Trophoblast cell (in vitro differentiated cells and primary cell): ENCODE measurements at regions not wholly inside any gene's neighbourhood (a gene's known extent, or its start where the extent isn't known, plus 50 kb on each side); places are given as distances from the start of the nearest gene placed in this dataset.

Source experiments
- DNase-seq, 2 donors: peaks; one replicate each; pipeline ENCODE4 v3.0.0-alpha.2; 2016
- H2AFZ ChIP-seq: 2 replicates; pipeline ENCODE4 v1.6.1; 2013; ENCODE audit warnings: low read length, moderate library complexity, mild to moderate bottlenecking; ENCODE audit not compliant: insufficient read depth, poor library complexity
- H2AK5ac ChIP-seq: 2 replicates; pipeline ENCODE4 v1.6.1; 2013; ENCODE audit warnings: mild to moderate bottlenecking, low read length
- H2BK120ac ChIP-seq: 2 replicates; pipeline ENCODE4 v1.6.1; 2013; ENCODE audit warnings: low read length, mild to moderate bottlenecking, moderate library complexity; ENCODE audit not compliant: insufficient read depth, poor library complexity
- H2BK12ac ChIP-seq: 2 replicates; pipeline ENCODE4 v1.6.1; 2013; ENCODE audit warnings: mild to moderate bottlenecking, low read length, moderate library complexity
- H2BK5ac ChIP-seq: 2 replicates; pipeline ENCODE4 v1.6.1; 2013; ENCODE audit warnings: low read length, low read depth, moderate library complexity, mild to moderate bottlenecking; ENCODE audit not compliant: poor library complexity
- H3K14ac ChIP-seq: 2 replicates; pipeline ENCODE4 v1.6.1; 2013; ENCODE audit warnings: mild to moderate bottlenecking, low read length
- H3K18ac ChIP-seq: 2 replicates; pipeline ENCODE4 v1.6.1; 2013; ENCODE audit warnings: mild to moderate bottlenecking, low read length
- H3K23ac ChIP-seq: 2 replicates; pipeline ENCODE4 v1.6.1; 2013; ENCODE audit warnings: low read length
- H3K27ac ChIP-seq: 2 replicates; pipeline ENCODE4 v1.5.1; 2013; ENCODE audit warnings: low read depth, mild to moderate bottlenecking, inconsistent platforms, low read length, moderate library complexity
- H3K27me3 ChIP-seq: 2 replicates; pipeline ENCODE4 v1.6.1; 2013; ENCODE audit warnings: inconsistent platforms, mild to moderate bottlenecking, low read length, moderate library complexity; ENCODE audit not compliant: insufficient read depth
- H3K36me3 ChIP-seq, 2 experiments: 1 replicate in 1 of 2; 2 replicates in 1 of 2; pipeline ENCODE4 v1.6.1; 2013; ENCODE audit warnings: low read length in 2 of 2, mild to moderate bottlenecking in 2 of 2, moderate library complexity in 1 of 2; ENCODE audit not compliant: insufficient read depth in 2 of 2, control insufficient read depth in 1 of 2
- H3K4ac ChIP-seq: 2 replicates; pipeline ENCODE4 v1.6.1; 2013; ENCODE audit warnings: low read depth, mild to moderate bottlenecking, low read length, moderate library complexity
- H3K4me1 ChIP-seq, 2 experiments: 1 replicate in 1 of 2; 2 replicates in 1 of 2; pipeline ENCODE4 v1.6.1; 2013; ENCODE audit warnings: low read length in 2 of 2, mild to moderate bottlenecking in 2 of 2, moderate library complexity in 1 of 2; ENCODE audit not compliant: insufficient read depth in 2 of 2, control insufficient read depth in 1 of 2
- H3K4me2 ChIP-seq: 2 replicates; pipeline ENCODE4 v1.6.1; 2013; ENCODE audit warnings: inconsistent platforms, mild to moderate bottlenecking, low read length, moderate library complexity
- H3K4me3 ChIP-seq: 2 replicates; pipeline ENCODE4 v1.5.1; 2013; ENCODE audit warnings: mild to moderate bottlenecking, low read depth, low read length, inconsistent platforms
- H3K79me1 ChIP-seq: one replicate; pipeline ENCODE4 v1.6.1; 2013; ENCODE audit warnings: low read length
- H3K79me2 ChIP-seq: 2 replicates; pipeline ENCODE4 v1.6.1; 2013; ENCODE audit warnings: low read length, mild to moderate bottlenecking; ENCODE audit not compliant: control insufficient read depth, insufficient read depth, poor library complexity
- H3K9ac ChIP-seq: 2 replicates; pipeline ENCODE4 v1.6.1; 2013; ENCODE audit warnings: mild to moderate bottlenecking, low read length
- H3K9me3 ChIP-seq: 2 replicates; pipeline ENCODE4 v1.6.1; 2013; ENCODE audit warnings: low read depth, mild to moderate bottlenecking, control low read depth, inconsistent platforms, low read length; ENCODE audit not compliant: insufficient read depth
- H4K12ac ChIP-seq: 2 replicates; pipeline ENCODE4 v1.6.1; 2013; ENCODE audit warnings: low read depth, mild to moderate bottlenecking, low read length, moderate library complexity
- H4K8ac ChIP-seq: 2 replicates; pipeline ENCODE4 v1.6.1; 2013; ENCODE audit warnings: low read depth, mild to moderate bottlenecking, low read length, moderate library complexity
- H4K91ac ChIP-seq: one replicate; pipeline ENCODE4 v1.6.1; 2013; ENCODE audit warnings: low read depth, mild to moderate bottlenecking, low read length, moderate library complexity
- WGBS: extraction: QIAGEN DNeasy Blood & Tissue Kit; methylation state at CpG from one replicate; pipeline ENCODE4 v1.1.7; 2013; ENCODE audit warnings: missing lambda C conversion rate; ENCODE audit not compliant: insufficient read length, insufficient coverage; ENCODE audit errors: extremely low coverage; 5-methylcytosine and 5-hydroxymethylcytosine counted together

DNA sequence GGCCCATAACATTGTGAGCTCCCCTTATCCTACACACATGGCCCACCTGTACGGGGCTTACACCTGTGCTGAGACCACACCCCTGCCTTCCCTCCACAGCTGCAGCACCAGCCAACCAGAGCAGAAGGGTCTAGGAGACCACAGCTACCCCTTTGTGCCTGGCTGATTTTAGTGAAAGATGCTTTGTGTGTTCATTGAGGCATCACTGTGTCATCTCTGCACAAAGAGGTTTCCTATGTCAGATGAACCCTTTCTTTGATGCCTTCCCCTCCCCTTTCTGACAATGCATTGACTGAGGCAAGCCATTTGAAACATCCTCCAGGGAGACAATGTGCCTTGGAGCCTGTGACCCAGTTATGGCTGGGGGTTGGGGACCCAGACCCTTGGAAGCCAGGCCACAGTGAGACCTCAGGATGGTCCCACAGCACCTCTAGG, 54.9 kb upstream of the SLC7A14 start:
- Histone ChIP-seq H2AK5ac (no peak overlapping the region), H3K23ac (no peak overlapping the region), H2BK12ac (no peak overlapping the region), H3K9ac (no peak overlapping the region), H3K4me3 (no peak overlapping the region), H4K91ac (no peak overlapping the region), H2AFZ (no peak overlapping the region), H3K9me3 (no peaks in the 10 kb centered on the region), H3K4me1 (no peaks in the 10 kb centered on the region), H4K12ac (no peak overlapping the region), H3K18ac (no peak overlapping the region), H3K27ac (no peak overlapping the region), H3K36me3 (no peaks in the 10 kb centered on the region), H3K79me2 (no peaks in the 10 kb centered on the region), H3K14ac (no peak overlapping the region), H2BK120ac (no peak overlapping the region), H3K4me2 (no peak overlapping the region), H3K27me3 (no peaks in the 10 kb centered on the region), H2BK5ac (no peak overlapping the region), H3K4ac (no peak overlapping the region), H3K79me1 (no peaks in the 10 kb centered on the region), H4K8ac (no peak overlapping the region)
- WGBS: no CpG with 5 or more reads among the region's 1 CpG
- no peak for DNase-seq

- no peaks in the 10 kb centered on the region for H3K36me3 ChIP-seq
- no peak overlapping the region for H2AFZ ChIP-seq
- H3K4ac ChIP-seq: no peak overlapping the region
- H3K23ac ChIP-seq: no peak overlapping the region
- H3K4me2 ChIP-seq: no peak overlapping the region
- no peak overlapping the region for H4K8ac ChIP-seq
- no peak overlapping the region for H2BK120ac ChIP-seq
- no peak overlapping the region for H4K91ac ChIP-seq
- no peak for DNase-seq
- H3K4me1 ChIP-seq: no peaks in the 10 kb centered on the region
- no peak overlapping the region for H2BK12ac ChIP-seq
- H3K27me3 ChIP-seq: no peaks in the 10 kb centered on the region
- no peaks in the 10 kb centered on the region for H3K79me2 ChIP-seq
- no peak overlapping the region for H4K12ac ChIP-seq
- H2AK5ac ChIP-seq: no peak overlapping the region
- H3K14ac ChIP-seq: no peak overlapping the region
- H2BK5ac ChIP-seq: no peak overlapping the region
- H3K18ac ChIP-seq: no peak overlapping the region
- no peak overlapping the region for H3K27ac ChIP-seq
- H3K79me1 ChIP-seq: no peaks in the 10 kb centered on the region
- no peak overlapping the region for H3K9ac ChIP-seq
- WGBS: no CpG with 5 or more reads among the region's 4 CpGs
- H3K4me3 ChIP-seq: no peak overlapping the region
- no peaks in the 10 kb centered on the region for H3K9me3 ChIP-seq
Observed at GRCh38 chr3:170638988-170639387, 53.1 kb upstream of the SLC7A14 start.

GRCh38 chr3:170637306-170637705, 51.4 kb upstream of the SLC7A14 start:
- Histone ChIP-seq H3K27me3 (no peaks in the 10 kb centered on the region), H2BK12ac (no peak overlapping the region), H3K9ac (no peak overlapping the region), H3K14ac (no peak overlapping the region), H3K18ac (no peak overlapping the region), H4K12ac (no peak overlapping the region), H4K91ac (no peak overlapping the region), H2BK5ac (no peak overlapping the region), H3K79me2 (no peaks in the 10 kb centered on the region), H2AFZ (no peak overlapping the region), H3K4ac (no peak overlapping the region), H3K36me3 (no peaks in the 10 kb centered on the region), H3K9me3 (no peaks in the 10 kb centered on the region), H3K79me1 (no peaks in the 10 kb centered on the region), H3K4me1 (no peaks in the 10 kb centered on the region), H2AK5ac (no peak overlapping the region), H3K4me3 (no peak overlapping the region), H3K4me2 (no peak overlapping the region), H2BK120ac (no peak overlapping the region), H4K8ac (no peak overlapping the region), H3K27ac (no peak overlapping the region), H3K23ac (no peak overlapping the region)
- DNase-seq: no peak
- no CpG with 5 or more reads among the region's 3 CpGs for WGBS

DNA sequence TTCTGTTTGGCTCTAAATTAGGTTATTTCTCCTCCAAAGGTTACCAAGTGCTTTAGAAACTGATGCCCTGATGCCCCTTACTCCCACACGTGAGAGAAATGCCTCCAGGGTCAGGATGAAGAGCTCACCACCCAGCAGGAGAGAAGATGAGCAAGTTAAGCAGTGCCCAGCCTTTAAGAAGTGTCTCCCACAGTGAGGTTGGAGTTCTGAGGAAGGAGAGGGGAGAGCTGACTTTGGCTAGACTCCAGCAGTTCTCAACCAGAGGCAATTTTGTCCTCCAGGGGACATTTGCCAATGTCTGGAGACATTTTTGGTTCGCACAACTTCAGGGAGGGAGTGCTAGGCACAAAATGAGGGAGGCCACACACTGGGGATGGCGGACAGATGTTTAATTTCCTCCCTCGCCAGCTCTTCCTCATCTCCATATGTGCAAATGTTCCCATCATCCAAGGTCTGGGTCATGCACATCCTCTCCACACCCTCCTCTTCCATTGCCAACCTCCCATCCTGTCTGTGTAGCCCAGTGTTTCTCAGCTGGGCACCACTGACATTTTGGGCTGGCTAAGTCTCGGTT, 50.6 kb upstream of the SLC7A14 start:
- Histone ChIP-seq H2BK5ac (no peak overlapping the region), H3K9ac (no peak overlapping the region), H4K8ac (no peak overlapping the region), H3K18ac (no peak overlapping the region), H3K4me3 (no peak overlapping the region), H3K79me1 (no peaks in the 10 kb centered on the region), H3K4me2 (no peak overlapping the region), H3K14ac (no peak overlapping the region), H4K12ac (no peak overlapping the region), H4K91ac (no peak overlapping the region), H3K79me2 (no peaks in the 10 kb centered on the region), H3K36me3 (no peaks in the 10 kb centered on the region), H2AFZ (no peak overlapping the region), H2BK120ac (no peak overlapping the region), H3K4ac (no peak overlapping the region), H2BK12ac (no peak overlapping the region), H3K23ac (no peak overlapping the region), H3K27ac (no peak overlapping the region), H3K9me3 (no peaks in the 10 kb centered on the region), H3K27me3 (no peaks in the 10 kb centered on the region), H3K4me1 (no peaks in the 10 kb centered on the region), H2AK5ac (no peak overlapping the region)
- no peak for DNase-seq
- no CpG with 5 or more reads among the region's 5 CpGs for WGBS
